ENCODE measurements at regions not wholly inside any gene's neighbourhood (a gene's known extent, or its start where the extent isn't known, plus 50 kb on each side); places are given as distances from the start of the nearest gene placed in this dataset.

DNA sequence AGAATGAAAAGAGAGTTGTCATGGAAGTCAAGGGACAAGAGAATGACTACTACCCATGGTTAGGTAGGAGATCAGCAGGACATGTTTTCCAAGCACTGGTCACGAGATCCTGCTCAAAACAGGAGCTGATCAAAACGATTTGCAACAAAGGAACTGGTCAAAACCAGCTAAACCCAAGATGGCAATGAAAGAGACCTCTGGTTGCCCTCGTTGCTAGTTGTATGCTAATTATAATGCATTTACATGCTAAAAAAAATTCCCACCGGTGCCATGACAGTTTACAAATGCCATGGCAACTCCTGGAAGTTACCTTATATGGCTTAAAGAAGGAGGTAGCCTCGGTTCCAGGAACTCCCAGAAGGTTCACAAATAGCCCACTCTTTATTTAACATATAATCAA, 95.0 kb upstream of the OTX2 start:
- TF ChIP-seq, protein P1, sequence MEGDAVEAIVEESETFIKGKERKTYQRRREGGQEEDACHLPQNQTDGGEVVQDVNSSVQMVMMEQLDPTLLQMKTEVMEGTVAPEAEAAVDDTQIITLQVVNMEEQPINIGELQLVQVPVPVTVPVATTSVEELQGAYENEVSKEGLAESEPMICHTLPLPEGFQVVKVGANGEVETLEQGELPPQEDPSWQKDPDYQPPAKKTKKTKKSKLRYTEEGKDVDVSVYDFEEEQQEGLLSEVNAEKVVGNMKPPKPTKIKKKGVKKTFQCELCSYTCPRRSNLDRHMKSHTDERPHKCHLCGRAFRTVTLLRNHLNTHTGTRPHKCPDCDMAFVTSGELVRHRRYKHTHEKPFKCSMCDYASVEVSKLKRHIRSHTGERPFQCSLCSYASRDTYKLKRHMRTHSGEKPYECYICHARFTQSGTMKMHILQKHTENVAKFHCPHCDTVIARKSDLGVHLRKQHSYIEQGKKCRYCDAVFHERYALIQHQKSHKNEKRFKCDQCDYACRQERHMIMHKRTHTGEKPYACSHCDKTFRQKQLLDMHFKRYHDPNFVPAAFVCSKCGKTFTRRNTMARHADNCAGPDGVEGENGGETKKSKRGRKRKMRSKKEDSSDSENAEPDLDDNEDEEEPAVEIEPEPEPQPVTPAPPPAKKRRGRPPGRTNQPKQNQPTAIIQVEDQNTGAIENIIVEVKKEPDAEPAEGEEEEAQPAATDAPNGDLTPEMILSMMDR (IDR thresholded peaks at IDR 0.05 in 8 of 11, conservative IDR thresholded peaks at IDR 0.05 in 3 of 11), result no peak
- TF ChIP-seq POLR2A (IDR thresholded peaks at IDR 0.05) (no peak), POLR2AphosphoS5 (IDR thresholded peaks at IDR 0.05) (no peak)

All from spleen (tissue), 7 donors.